ENCODE measurements at regions not wholly inside any gene's neighbourhood (a gene's known extent, or its start where the extent isn't known, plus 50 kb on each side); places are given as distances from the start of the nearest gene placed in this dataset.

GRCh38 chr10:124279298-124279697 is 139.4 kb downstream of the OAT start:
- TF ChIP-seq, protein P1, sequence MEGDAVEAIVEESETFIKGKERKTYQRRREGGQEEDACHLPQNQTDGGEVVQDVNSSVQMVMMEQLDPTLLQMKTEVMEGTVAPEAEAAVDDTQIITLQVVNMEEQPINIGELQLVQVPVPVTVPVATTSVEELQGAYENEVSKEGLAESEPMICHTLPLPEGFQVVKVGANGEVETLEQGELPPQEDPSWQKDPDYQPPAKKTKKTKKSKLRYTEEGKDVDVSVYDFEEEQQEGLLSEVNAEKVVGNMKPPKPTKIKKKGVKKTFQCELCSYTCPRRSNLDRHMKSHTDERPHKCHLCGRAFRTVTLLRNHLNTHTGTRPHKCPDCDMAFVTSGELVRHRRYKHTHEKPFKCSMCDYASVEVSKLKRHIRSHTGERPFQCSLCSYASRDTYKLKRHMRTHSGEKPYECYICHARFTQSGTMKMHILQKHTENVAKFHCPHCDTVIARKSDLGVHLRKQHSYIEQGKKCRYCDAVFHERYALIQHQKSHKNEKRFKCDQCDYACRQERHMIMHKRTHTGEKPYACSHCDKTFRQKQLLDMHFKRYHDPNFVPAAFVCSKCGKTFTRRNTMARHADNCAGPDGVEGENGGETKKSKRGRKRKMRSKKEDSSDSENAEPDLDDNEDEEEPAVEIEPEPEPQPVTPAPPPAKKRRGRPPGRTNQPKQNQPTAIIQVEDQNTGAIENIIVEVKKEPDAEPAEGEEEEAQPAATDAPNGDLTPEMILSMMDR (IDR thresholded peaks at IDR 0.05; ENCODE audit: low read depth, low read length) = no peak
- H3K4me3 ChIP-seq (ENCODE audit: low read depth, low read length) = no peak overlapping the region

- H3K4me3 ChIP-seq (ENCODE audit: low read depth, low read length) = no peak overlapping the region
- TF ChIP-seq, protein P1 (IDR thresholded peaks at IDR 0.05; ENCODE audit: low read depth, low read length) = no peak
Measured at GRCh38 chr10:124278356-124278755, 140.4 kb downstream of the OAT start.

DNA sequence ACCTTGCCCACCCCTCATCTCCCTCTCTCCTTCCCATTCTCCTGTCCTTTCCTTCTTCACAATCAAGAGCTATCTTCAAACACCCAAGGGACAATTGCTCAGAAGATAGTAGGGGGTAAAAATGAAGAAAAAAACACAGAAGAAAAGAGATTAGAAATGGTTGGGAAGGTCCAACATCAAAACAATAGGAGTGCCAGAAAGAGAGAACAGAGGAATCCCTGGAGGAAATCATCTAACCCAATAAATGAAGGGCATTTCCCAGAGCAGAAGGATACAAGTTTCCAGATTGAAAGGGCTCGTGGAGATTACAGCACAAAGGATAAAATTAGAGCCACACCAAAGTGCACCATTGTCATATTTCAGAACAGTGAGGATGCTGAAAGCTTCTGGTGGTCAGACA is 145.6 kb downstream of the OAT start:
- TF ChIP-seq, protein P1 (IDR thresholded peaks at IDR 0.05; ENCODE audit: low read depth, low read length) = no peak

GRCh38 chr10:124271676-124272075 is 147.0 kb downstream of the OAT start:
- H3K4me3 ChIP-seq (ENCODE audit: low read depth, low read length) = no peak overlapping the region
- TF ChIP-seq, protein P1 (IDR thresholded peaks at IDR 0.05; ENCODE audit: low read depth, low read length) = no peak

More for the DNA sequence above, 145.6 kb downstream of the OAT start:
- no peak overlapping the region for H3K4me3 ChIP-seq (ENCODE audit: low read depth, low read length)

GRCh38 chr10:124270530-124271327 is 148.0 kb downstream of the OAT start:
- TF ChIP-seq, protein P1 (IDR thresholded peaks at IDR 0.05; ENCODE audit: low read depth, low read length) = no peak
- no peak overlapping the region for H3K4me3 ChIP-seq (ENCODE audit: low read depth, low read length)

DNA sequence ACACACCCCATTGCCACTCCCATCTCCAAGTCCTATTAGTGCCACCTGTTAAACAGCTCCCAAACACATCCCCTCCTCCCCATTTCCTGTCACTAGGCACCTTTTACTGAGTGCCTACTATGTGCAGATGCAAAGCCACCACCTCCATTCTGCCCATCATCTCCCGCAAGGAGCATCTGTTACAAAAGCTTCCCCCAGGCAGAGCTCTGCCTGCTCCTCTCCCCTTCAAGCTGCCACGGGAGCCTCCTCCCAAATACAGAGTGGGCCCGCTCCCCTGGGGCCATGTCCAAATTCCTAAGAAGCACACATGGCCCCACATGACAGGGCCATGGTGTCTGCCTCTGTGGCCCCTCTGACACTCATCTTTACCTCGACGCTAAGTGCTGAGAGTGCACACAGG is 149.7 kb downstream of the OAT start:
- no peak overlapping the region for H3K4me3 ChIP-seq (ENCODE audit: low read depth, low read length)
- TF ChIP-seq, protein P1 (IDR thresholded peaks at IDR 0.05; ENCODE audit: low read depth, low read length) = no peak

GRCh38 chr10:124267911-124268549 is 150.7 kb downstream of the OAT start:
- TF ChIP-seq, protein P1 (IDR thresholded peaks at IDR 0.05; ENCODE audit: low read depth, low read length) = no peak
- no peak overlapping the region for H3K4me3 ChIP-seq (ENCODE audit: low read depth, low read length)

Measured in WI38 (cell line).